Calu3 (cell line): ENCODE measurements at regions not wholly inside any gene's neighbourhood (a gene's known extent, or its start where the extent isn't known, plus 50 kb on each side); places are given as distances from the start of the nearest gene placed in this dataset.
A peak's percentile ranks its signal among the peaks of the same experiment; 100 is the strongest.

ENCODE experiments used
- BruUV-seq: library from RNA; stranded (reverse); fragments of 400-500 nt; replicated peaks from 2 replicates; lab custom pipeline; 2021; lab: Mats Ljungman, UMichigan
- CTCF ChIA-PET: fragments of 300-600 bp; sonication (Branson Sonifier 250); formaldehyde crosslinking; loops from one replicate; lab custom pipeline; 2022; ENCODE audit warnings: antibody characterized with exemption; lab: Charles Lee
- DNase-seq: peaks from one replicate; pipeline ENCODE4 v3.0.0; 2022
- H3K27ac Mint-ChIP-seq: one replicate; pipeline ENCODE4 v1.8.0; 2022; ENCODE audit warnings: mixed read lengths; ENCODE audit not compliant: unreplicated experiment
- H3K27me3 Mint-ChIP-seq: one replicate; pipeline ENCODE4 v1.8.0; 2022; ENCODE audit warnings: mixed read lengths; ENCODE audit not compliant: unreplicated experiment
- H3K36me3 Mint-ChIP-seq: one replicate; pipeline ENCODE4 v1.8.0; 2022; ENCODE audit warnings: mild to moderate bottlenecking, moderate library complexity, mixed read lengths; ENCODE audit not compliant: insufficient read depth, unreplicated experiment
- H3K4me1 Mint-ChIP-seq: one replicate; pipeline ENCODE4 v1.8.0; 2022; ENCODE audit warnings: mild to moderate bottlenecking, low read depth, mixed read lengths; ENCODE audit not compliant: unreplicated experiment
- H3K4me3 Mint-ChIP-seq: one replicate; pipeline ENCODE4 v1.8.0; 2022; ENCODE audit warnings: mild to moderate bottlenecking, low read depth, moderate library complexity, mixed read lengths; ENCODE audit not compliant: unreplicated experiment
- H3K9me3 Mint-ChIP-seq: one replicate; pipeline ENCODE4 v1.8.0; 2022; ENCODE audit warnings: low read depth, mixed read lengths; ENCODE audit not compliant: unreplicated experiment
- intact Hi-C: fragments of 100-400 bp; cut with micrococcal nuclease; formaldehyde crosslinking; loops from one replicate; pipeline ENCODE4 v1.10.0; 2022; ENCODE audit not compliant: unreplicated experiment
- TF ChIP-seq, protein P1 (sequence below): fragments of 200-600 bp; IDR thresholded peaks from one replicate; pipeline ENCODE4 v1.8.0; 2022; ENCODE audit warnings: antibody characterized with exemption; ENCODE audit not compliant: unreplicated experiment

GRCh38 chr17:52389632-52390031 lies 231.1 kb upstream of the CA10 start:
- no peaks in the 10 kb centered on the region for H3K36me3 Mint-ChIP-seq
- no peak overlapping the region for H3K27ac Mint-ChIP-seq
- intact Hi-C loops: loop anchor here (10.0 kb wide), 1 partner anchor 1785 kb away; no protein-coding TSS in a partner anchor
- no TSS peak for BruUV-seq
- no peak overlapping the region for H3K4me3 Mint-ChIP-seq
- no peaks in the 10 kb centered on the region for H3K4me1 Mint-ChIP-seq
- no peaks in the 10 kb centered on the region for H3K9me3 Mint-ChIP-seq
- H3K27me3 Mint-ChIP-seq: no peaks in the 10 kb centered on the region
- TF ChIP-seq, protein P1, sequence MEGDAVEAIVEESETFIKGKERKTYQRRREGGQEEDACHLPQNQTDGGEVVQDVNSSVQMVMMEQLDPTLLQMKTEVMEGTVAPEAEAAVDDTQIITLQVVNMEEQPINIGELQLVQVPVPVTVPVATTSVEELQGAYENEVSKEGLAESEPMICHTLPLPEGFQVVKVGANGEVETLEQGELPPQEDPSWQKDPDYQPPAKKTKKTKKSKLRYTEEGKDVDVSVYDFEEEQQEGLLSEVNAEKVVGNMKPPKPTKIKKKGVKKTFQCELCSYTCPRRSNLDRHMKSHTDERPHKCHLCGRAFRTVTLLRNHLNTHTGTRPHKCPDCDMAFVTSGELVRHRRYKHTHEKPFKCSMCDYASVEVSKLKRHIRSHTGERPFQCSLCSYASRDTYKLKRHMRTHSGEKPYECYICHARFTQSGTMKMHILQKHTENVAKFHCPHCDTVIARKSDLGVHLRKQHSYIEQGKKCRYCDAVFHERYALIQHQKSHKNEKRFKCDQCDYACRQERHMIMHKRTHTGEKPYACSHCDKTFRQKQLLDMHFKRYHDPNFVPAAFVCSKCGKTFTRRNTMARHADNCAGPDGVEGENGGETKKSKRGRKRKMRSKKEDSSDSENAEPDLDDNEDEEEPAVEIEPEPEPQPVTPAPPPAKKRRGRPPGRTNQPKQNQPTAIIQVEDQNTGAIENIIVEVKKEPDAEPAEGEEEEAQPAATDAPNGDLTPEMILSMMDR: no peak
- no peak for DNase-seq
- CTCF ChIA-PET: no interaction called here

- CTCF ChIA-PET: no interaction called here
- no peak for DNase-seq
- TF ChIP-seq, protein P1: no peak
- Mint-ChIP-seq H3K9me3 (no peaks in the 10 kb centered on the region), H3K27ac (no peak overlapping the region), H3K4me3 (no peak overlapping the region), H3K36me3 (no peaks in the 10 kb centered on the region), H3K27me3 (no peaks in the 10 kb centered on the region), H3K4me1 (no peaks in the 10 kb centered on the region)
- intact Hi-C loops: loop anchor here (10.0 kb wide), 1 partner anchor 1786 kb away; no protein-coding TSS in a partner anchor
- BruUV-seq: no TSS peak
Observed at GRCh38 chr17:52388941-52389340, 230.4 kb upstream of the CA10 start.

DNA sequence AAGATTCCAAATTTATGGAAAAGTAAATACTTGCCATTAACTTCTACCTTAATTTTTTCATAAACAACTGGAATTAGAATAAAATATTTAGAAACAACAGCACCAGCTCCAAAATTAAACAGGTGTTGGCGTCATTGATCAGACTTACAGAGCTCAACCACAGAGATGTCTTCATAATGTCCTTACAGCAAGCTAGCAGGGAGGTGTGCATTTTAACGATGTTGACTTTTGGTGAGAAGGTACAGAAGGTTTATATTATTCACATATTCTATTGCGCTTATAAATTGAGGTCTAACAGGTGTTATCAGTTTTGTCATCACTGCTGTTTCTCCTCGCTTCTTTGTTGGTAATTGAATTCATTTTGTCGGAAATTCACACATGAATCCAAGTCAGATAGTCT lies 226.2 kb upstream of the CA10 start:
- no peak for DNase-seq
- CTCF ChIA-PET: no interaction called here

DNA sequence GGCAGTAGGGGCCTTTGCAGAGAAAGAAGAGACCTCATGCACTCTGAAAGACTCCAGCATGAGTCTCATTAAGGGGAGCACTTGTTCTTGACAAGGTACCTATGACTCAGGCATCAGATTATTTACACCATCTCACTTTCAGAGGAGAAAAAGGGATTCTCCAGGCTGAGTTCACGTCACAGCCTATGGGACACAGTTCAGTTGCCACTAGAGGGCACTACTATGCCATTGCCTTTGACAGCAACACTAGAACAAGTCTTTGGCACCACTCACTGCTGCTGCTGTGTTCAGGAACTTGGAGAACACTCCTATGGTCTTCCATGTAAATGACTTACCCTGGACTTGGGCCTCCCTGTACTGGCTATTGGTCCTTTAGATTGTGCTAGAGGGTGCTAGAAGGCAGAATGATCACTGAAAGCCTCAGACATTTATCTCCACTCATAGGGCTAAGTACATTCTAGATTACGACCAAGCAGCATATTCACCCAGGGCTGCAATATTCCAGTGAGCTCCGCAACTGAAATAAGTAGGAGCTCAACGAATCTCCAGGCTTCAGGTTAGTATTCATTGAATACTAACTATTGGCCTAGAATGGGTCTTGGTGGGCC lies 225.1 kb upstream of the CA10 start:
- intact Hi-C loops: loop anchor here (10.0 kb wide), 1 partner anchor 1791 kb away; no protein-coding TSS in a partner anchor
- TF ChIP-seq, protein P1: no peak
- Mint-ChIP-seq H3K4me1 (no peaks in the 10 kb centered on the region), H3K9me3 (no peaks in the 10 kb centered on the region), H3K27ac (no peak overlapping the region), H3K4me3 (no peak overlapping the region), H3K27me3 (no peaks in the 10 kb centered on the region), H3K36me3 (no peaks in the 10 kb centered on the region)
- DNase-seq: peak; percentile 17
- CTCF ChIA-PET: no interaction called here
- no TSS peak for BruUV-seq

More for the DNA sequence above, 226.2 kb upstream of the CA10 start:
- BruUV-seq: no TSS peak
- TF ChIP-seq, protein P1: no peak
- no peaks in the 10 kb centered on the region for H3K27me3 Mint-ChIP-seq
- intact Hi-C loops: loop anchor here (10.0 kb wide), 1 partner anchor 1790 kb away; no protein-coding TSS in a partner anchor
- no peaks in the 10 kb centered on the region for H3K36me3 Mint-ChIP-seq
- no peaks in the 10 kb centered on the region for H3K9me3 Mint-ChIP-seq
- no peak overlapping the region for H3K4me3 Mint-ChIP-seq
- H3K4me1 Mint-ChIP-seq: no peaks in the 10 kb centered on the region
- H3K27ac Mint-ChIP-seq: no peak overlapping the region
